ENCODE measurements at regions not wholly inside any gene's neighbourhood (a gene's known extent, or its start where the extent isn't known, plus 50 kb on each side); places are given as distances from the start of the nearest gene placed in this dataset.

DNA sequence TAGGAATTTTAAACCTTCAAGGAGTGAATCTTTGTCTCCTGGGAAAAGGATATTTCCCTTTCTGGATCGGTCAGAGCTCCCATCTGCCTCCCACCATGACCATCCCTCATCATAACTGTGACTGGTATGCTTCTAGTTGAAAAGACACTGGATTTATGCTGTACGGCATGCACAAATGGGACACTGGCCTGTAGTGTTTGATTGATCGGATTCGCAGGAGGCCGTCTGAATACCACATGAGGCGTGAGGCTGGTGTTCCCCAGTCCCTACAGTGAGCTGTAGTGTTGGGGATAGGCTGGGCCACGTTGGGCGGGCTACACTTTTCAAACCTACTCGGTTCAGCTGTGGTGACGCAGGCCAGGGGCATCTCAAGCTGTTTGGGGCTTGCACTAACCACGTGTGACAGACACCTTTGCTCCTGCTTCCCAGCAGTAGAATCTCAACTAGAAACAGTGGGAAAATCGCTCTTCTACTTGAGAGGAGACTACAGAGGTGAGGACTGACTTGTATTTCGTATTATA lies 101.8 kb downstream of the MID1IP1 start:
- Histone ChIP-seq H3K4me1 (ENCODE audit: control insufficient read depth, extremely low read depth, insufficient read depth, low read length) (no peaks in the 10 kb centered on the region), H3K4me2 (ENCODE audit: control insufficient read depth, extremely low read depth, insufficient read depth, low read depth, low read length) (no peak overlapping the region), H3K4me3 (ENCODE audit: control insufficient read depth in 2 of 3, extremely low read depth in 1 of 3, insufficient read depth in 2 of 3, low read depth in 1 of 3, low read length in 3 of 3) (no peak overlapping the region), H3K9me1 (ENCODE audit: control insufficient read depth, extremely low read depth, insufficient read depth, low read length) (no peaks in the 10 kb centered on the region), H3K27ac (ENCODE audit: control insufficient read depth, insufficient read depth, low read length) (no peak overlapping the region), H3K36me3 (ENCODE audit: control insufficient read depth in 2 of 2, extremely low read depth in 1 of 2, insufficient read depth in 2 of 2, low read length in 2 of 2) (no peaks in the 10 kb centered on the region), H3K9me3 (ENCODE audit: control insufficient read depth, low read depth, low read length) (no peaks in the 10 kb centered on the region), H3K79me2 (ENCODE audit: control insufficient read depth, insufficient read depth, low read length) (no peaks in the 10 kb centered on the region), H3K27me3 (ENCODE audit: control insufficient read depth, extremely low read depth, insufficient read depth, low read length) (no peaks in the 10 kb centered on the region), H2AFZ (ENCODE audit: control insufficient read depth, low read length) (no peak overlapping the region), H4K20me1 (ENCODE audit: control insufficient read depth, extremely low read depth, insufficient read depth, low read length) (no peaks in the 10 kb centered on the region), H3K9ac (ENCODE audit: control insufficient read depth, extremely low read depth, insufficient read depth, low read length) (no peak overlapping the region)
- TF ChIP-seq, protein P1, sequence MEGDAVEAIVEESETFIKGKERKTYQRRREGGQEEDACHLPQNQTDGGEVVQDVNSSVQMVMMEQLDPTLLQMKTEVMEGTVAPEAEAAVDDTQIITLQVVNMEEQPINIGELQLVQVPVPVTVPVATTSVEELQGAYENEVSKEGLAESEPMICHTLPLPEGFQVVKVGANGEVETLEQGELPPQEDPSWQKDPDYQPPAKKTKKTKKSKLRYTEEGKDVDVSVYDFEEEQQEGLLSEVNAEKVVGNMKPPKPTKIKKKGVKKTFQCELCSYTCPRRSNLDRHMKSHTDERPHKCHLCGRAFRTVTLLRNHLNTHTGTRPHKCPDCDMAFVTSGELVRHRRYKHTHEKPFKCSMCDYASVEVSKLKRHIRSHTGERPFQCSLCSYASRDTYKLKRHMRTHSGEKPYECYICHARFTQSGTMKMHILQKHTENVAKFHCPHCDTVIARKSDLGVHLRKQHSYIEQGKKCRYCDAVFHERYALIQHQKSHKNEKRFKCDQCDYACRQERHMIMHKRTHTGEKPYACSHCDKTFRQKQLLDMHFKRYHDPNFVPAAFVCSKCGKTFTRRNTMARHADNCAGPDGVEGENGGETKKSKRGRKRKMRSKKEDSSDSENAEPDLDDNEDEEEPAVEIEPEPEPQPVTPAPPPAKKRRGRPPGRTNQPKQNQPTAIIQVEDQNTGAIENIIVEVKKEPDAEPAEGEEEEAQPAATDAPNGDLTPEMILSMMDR (optimal IDR thresholded peaks at IDR 0.05 in 1 of 3, IDR thresholded peaks at IDR 0.05 in 1 of 3, conservative IDR thresholded peaks at IDR 0.05 in 1 of 3; ENCODE audit: extremely low read depth in 1 of 3, insufficient read depth in 2 of 3, low read length in 3 of 3): no peak
- TF ChIP-seq EZH2 (IDR thresholded peaks at IDR 0.05; ENCODE audit: low read length): no peak
- FAIRE-seq (no peak), DNase-seq (ENCODE audit: low read depth, low spot score) (no peak)
- dilution Hi-C loops (cut with MboI; ENCODE audit: extremely low pct_ligation_motif_present, low sequenced_read_pairs): no loop called here

DNA sequence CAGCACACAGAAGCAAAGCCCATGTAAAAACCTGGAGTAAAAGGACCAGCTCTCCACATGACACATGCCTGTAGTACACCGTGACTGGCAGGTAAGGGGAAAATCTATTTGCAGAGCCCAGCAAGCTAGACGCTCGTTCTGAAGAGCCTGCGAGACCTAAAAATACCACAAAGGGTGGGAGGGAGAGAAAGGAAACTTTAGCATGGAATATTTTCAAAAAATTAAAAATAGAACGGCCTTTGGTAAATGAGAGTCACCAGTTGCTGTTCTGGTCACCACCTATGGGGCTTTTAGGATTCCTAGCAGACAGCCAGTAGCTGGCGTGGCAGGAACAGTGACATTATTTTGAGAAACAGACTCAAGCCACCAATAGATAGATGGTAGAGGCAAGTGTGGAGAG lies 115.5 kb downstream of the MID1IP1 start:
- no peak for FAIRE-seq
- dilution Hi-C loops (cut with MboI; ENCODE audit: extremely low pct_ligation_motif_present, low sequenced_read_pairs): no loop called here
- H3K79me2 ChIP-seq (ENCODE audit: control insufficient read depth, insufficient read depth, low read length): no peaks in the 10 kb centered on the region

More for the DNA sequence above, 115.5 kb downstream of the MID1IP1 start:
- TF ChIP-seq, protein P1 (optimal IDR thresholded peaks at IDR 0.05 in 1 of 3, IDR thresholded peaks at IDR 0.05 in 1 of 3, conservative IDR thresholded peaks at IDR 0.05 in 1 of 3; ENCODE audit: extremely low read depth in 1 of 3, insufficient read depth in 2 of 3, low read length in 3 of 3): no peak
- TF ChIP-seq EZH2 (IDR thresholded peaks at IDR 0.05; ENCODE audit: low read length): no peak
- Histone ChIP-seq H4K20me1 (ENCODE audit: control insufficient read depth, extremely low read depth, insufficient read depth, low read length) (no peaks in the 10 kb centered on the region), H3K27me3 (ENCODE audit: control insufficient read depth, extremely low read depth, insufficient read depth, low read length) (no peaks in the 10 kb centered on the region), H3K36me3 (ENCODE audit: control insufficient read depth in 2 of 2, extremely low read depth in 1 of 2, insufficient read depth in 2 of 2, low read length in 2 of 2) (no peaks in the 10 kb centered on the region), H3K4me3 (ENCODE audit: control insufficient read depth in 2 of 3, extremely low read depth in 1 of 3, insufficient read depth in 2 of 3, low read depth in 1 of 3, low read length in 3 of 3) (no peak overlapping the region), H3K9me1 (ENCODE audit: control insufficient read depth, extremely low read depth, insufficient read depth, low read length) (no peaks in the 10 kb centered on the region), H2AFZ (ENCODE audit: control insufficient read depth, low read length) (no peak overlapping the region), H3K4me1 (ENCODE audit: control insufficient read depth, extremely low read depth, insufficient read depth, low read length) (no peaks in the 10 kb centered on the region), H3K9me3 (ENCODE audit: control insufficient read depth, low read depth, low read length) (no peaks in the 10 kb centered on the region), H3K9ac (ENCODE audit: control insufficient read depth, extremely low read depth, insufficient read depth, low read length) (no peak overlapping the region), H3K27ac (ENCODE audit: control insufficient read depth, insufficient read depth, low read length) (no peak overlapping the region), H3K4me2 (ENCODE audit: control insufficient read depth, extremely low read depth, insufficient read depth, low read depth, low read length) (no peak overlapping the region)
- DNase-seq (ENCODE audit: low read depth, low spot score): no peak

All from keratinocyte (primary cell).